NB4 (cell line): ENCODE measurements at regions not wholly inside any gene's neighbourhood (a gene's known extent, or its start where the extent isn't known, plus 50 kb on each side); places are given as distances from the start of the nearest gene placed in this dataset.

Source experiments
- CTCF ChIP-seq: IDR thresholded peaks from one replicate; pipeline ENCODE4 v1.5.1; 2012; ENCODE audit warnings: low read depth, low read length
- POLR2A ChIP-seq: IDR thresholded peaks from 2 replicates; pipeline ENCODE4 v1.6.1; 2011; ENCODE audit warnings: mild to moderate bottlenecking; ENCODE audit not compliant: insufficient read length; ENCODE audit errors: extremely low read depth

GRCh38 chr1:182189535-182190066, 128.1 kb upstream of the ZNF648 start:
- TF ChIP-seq CTCF = no peak
- TF ChIP-seq POLR2A = no peak
